Activated CD4-positive, alpha-beta memory T cell treated with anti-CD3 and anti-CD28 coated beads for 36 hours (primary cell): ENCODE measurements at regions not wholly inside any gene's neighbourhood (a gene's known extent, or its start where the extent isn't known, plus 50 kb on each side); places are given as distances from the start of the nearest gene placed in this dataset.

Experiments
- CTCF ChIA-PET: fragments of 350-600 bp; sonication (Branson Sonifier 250); formaldehyde crosslinking; loops from one replicate; lab custom pipeline; 2021; ENCODE audit warnings: antibody characterized with exemption, inconsistent platforms; lab: Charles Lee
- POLR2A ChIA-PET: fragments of 350-600 bp; sonication (Branson Sonifier 250); formaldehyde crosslinking; loops from one replicate; lab custom pipeline; 2021; ENCODE audit warnings: antibody characterized with exemption; lab: Charles Lee
- DNase-seq: peaks from one replicate; pipeline ENCODE4 v3.0.0-alpha.2; 2020
- H3K27ac Mint-ChIP-seq: one replicate; pipeline ENCODE4 v1.8.0; 2021; ENCODE audit warnings: mixed read lengths
- H3K27me3 Mint-ChIP-seq: one replicate; pipeline ENCODE4 v1.8.0; 2021; ENCODE audit warnings: mixed read lengths
- H3K36me3 Mint-ChIP-seq: one replicate; pipeline ENCODE4 v1.8.0; 2021; ENCODE audit warnings: mixed read lengths
- H3K4me1 Mint-ChIP-seq: one replicate; pipeline ENCODE4 v1.8.0; 2021; ENCODE audit warnings: low read depth, mixed read lengths
- H3K4me3 Mint-ChIP-seq: one replicate; pipeline ENCODE4 v1.8.0; 2021; ENCODE audit warnings: mild to moderate bottlenecking, mixed read lengths
- H3K9me3 Mint-ChIP-seq: one replicate; pipeline ENCODE4 v1.8.0; 2021; ENCODE audit warnings: mixed read lengths
- intact Hi-C: fragments of 100-400 bp; cut with micrococcal nuclease; formaldehyde crosslinking; loops from one replicate; pipeline ENCODE4 v1.15.1; 2023

GRCh38 chr5:111952555-111952954, 195.6 kb upstream of the NREP start:
- DNase-seq = no peak
- no peak overlapping the region for H3K4me3 Mint-ChIP-seq
- POLR2A ChIA-PET = no interaction called here
- H3K36me3 Mint-ChIP-seq = no peaks in the 10 kb centered on the region
- H3K27ac Mint-ChIP-seq = no peak overlapping the region
- H3K27me3 Mint-ChIP-seq = peaks cover 4% of the 10 kb centered on the region
- no peaks in the 10 kb centered on the region for H3K9me3 Mint-ChIP-seq
- H3K4me1 Mint-ChIP-seq = no peaks in the 10 kb centered on the region
- CTCF ChIA-PET = no interaction called here
- intact Hi-C loops = no loop called here

- H3K9me3 Mint-ChIP-seq = no peaks in the 10 kb centered on the region
- H3K27me3 Mint-ChIP-seq = peaks cover 3% of the 10 kb centered on the region
- H3K4me3 Mint-ChIP-seq = no peak overlapping the region
- intact Hi-C loops = no loop called here
- no peaks in the 10 kb centered on the region for H3K4me1 Mint-ChIP-seq
- ChIA-PET CTCF (no interaction called here), POLR2A (interaction anchor here (0.6 kb wide), 1 partner anchor 408 kb away, joined by 4 read pairs; no protein-coding TSS in a partner anchor)
- no peak overlapping the region for H3K27ac Mint-ChIP-seq
- DNase-seq = no peak
- no peaks in the 10 kb centered on the region for H3K36me3 Mint-ChIP-seq
Observed at GRCh38 chr5:111950660-111951059, 193.7 kb upstream of the NREP start.

GRCh38 chr5:111948092-111948841, 191.3 kb upstream of the NREP start:
- intact Hi-C loops = no loop called here
- POLR2A ChIA-PET = no interaction called here
- CTCF ChIA-PET = no interaction called here

GRCh38 chr5:111946556-111946955, 189.6 kb upstream of the NREP start:
- ChIA-PET POLR2A (no interaction called here), CTCF (no interaction called here)
- DNase-seq = no peak
- Mint-ChIP-seq H3K4me1 (no peaks in the 10 kb centered on the region), H3K27me3 (no peaks in the 10 kb centered on the region), H3K36me3 (no peaks in the 10 kb centered on the region), H3K9me3 (no peaks in the 10 kb centered on the region), H3K4me3 (no peak overlapping the region), H3K27ac (no peak overlapping the region)
- intact Hi-C loops = no loop called here

More at GRCh38 chr5:111948092-111948841, 191.3 kb upstream of the NREP start:
- Mint-ChIP-seq H3K27ac (no peak overlapping the region), H3K9me3 (no peaks in the 10 kb centered on the region), H3K4me3 (no peak overlapping the region), H3K36me3 (no peaks in the 10 kb centered on the region), H3K27me3 (peaks cover 3% of the 10 kb centered on the region), H3K4me1 (no peaks in the 10 kb centered on the region)
- DNase-seq = no peak

- POLR2A ChIA-PET = no interaction called here
- intact Hi-C loops = no loop called here
- H3K36me3 Mint-ChIP-seq = no peaks in the 10 kb centered on the region
Observed at GRCh38 chr5:111945535-111945934, 188.5 kb upstream of the NREP start.

GRCh38 chr5:111942661-111943401, 185.8 kb upstream of the NREP start:
- H3K4me3 Mint-ChIP-seq = no peak overlapping the region
- intact Hi-C loops = no loop called here
- no peaks in the 10 kb centered on the region for H3K9me3 Mint-ChIP-seq
- ChIA-PET POLR2A (no interaction called here), CTCF (no interaction called here)
- no peaks in the 10 kb centered on the region for H3K4me1 Mint-ChIP-seq
- no peaks in the 10 kb centered on the region for H3K27me3 Mint-ChIP-seq
- H3K36me3 Mint-ChIP-seq = no peaks in the 10 kb centered on the region
- DNase-seq = no peak
- no peak overlapping the region for H3K27ac Mint-ChIP-seq

More at GRCh38 chr5:111945535-111945934, 188.5 kb upstream of the NREP start:
- H3K27me3 Mint-ChIP-seq = no peaks in the 10 kb centered on the region
- CTCF ChIA-PET = no interaction called here
- H3K9me3 Mint-ChIP-seq = no peaks in the 10 kb centered on the region
- no peak for DNase-seq
- H3K27ac Mint-ChIP-seq = no peak overlapping the region
- no peak overlapping the region for H3K4me3 Mint-ChIP-seq
- no peaks in the 10 kb centered on the region for H3K4me1 Mint-ChIP-seq

GRCh38 chr5:111942201-111942600, 185.2 kb upstream of the NREP start:
- DNase-seq = no peak
- POLR2A ChIA-PET = no interaction called here
- H3K27me3 Mint-ChIP-seq = no peaks in the 10 kb centered on the region
- intact Hi-C loops = no loop called here
- H3K36me3 Mint-ChIP-seq = no peaks in the 10 kb centered on the region
- no peaks in the 10 kb centered on the region for H3K9me3 Mint-ChIP-seq
- CTCF ChIA-PET = no interaction called here
- no peak overlapping the region for H3K4me3 Mint-ChIP-seq
- H3K4me1 Mint-ChIP-seq = no peaks in the 10 kb centered on the region
- H3K27ac Mint-ChIP-seq = no peak overlapping the region

- ChIA-PET CTCF (no interaction called here), POLR2A (no interaction called here)
- H3K9me3 Mint-ChIP-seq = no peaks in the 10 kb centered on the region
- no peak for DNase-seq
- H3K4me1 Mint-ChIP-seq = no peaks in the 10 kb centered on the region
- H3K4me3 Mint-ChIP-seq = no peak overlapping the region
- no peak overlapping the region for H3K27ac Mint-ChIP-seq
- intact Hi-C loops = no loop called here
- no peaks in the 10 kb centered on the region for H3K27me3 Mint-ChIP-seq
- H3K36me3 Mint-ChIP-seq = no peaks in the 10 kb centered on the region
Observed at GRCh38 chr5:111937094-111937493, 180.1 kb upstream of the NREP start.

- H3K4me3 Mint-ChIP-seq = no peak overlapping the region
- H3K9me3 Mint-ChIP-seq = no peaks in the 10 kb centered on the region
- H3K27me3 Mint-ChIP-seq = no peaks in the 10 kb centered on the region
- ChIA-PET POLR2A (no interaction called here), CTCF (no interaction called here)
- no peak for DNase-seq
- intact Hi-C loops = no loop called here
- H3K4me1 Mint-ChIP-seq = no peaks in the 10 kb centered on the region
- H3K27ac Mint-ChIP-seq = no peak overlapping the region
- no peaks in the 10 kb centered on the region for H3K36me3 Mint-ChIP-seq
Observed at GRCh38 chr5:111935835-111936234, 178.8 kb upstream of the NREP start.

- Mint-ChIP-seq H3K27me3 (no peaks in the 10 kb centered on the region), H3K36me3 (no peaks in the 10 kb centered on the region), H3K4me1 (no peaks in the 10 kb centered on the region), H3K4me3 (no peak overlapping the region), H3K27ac (no peak overlapping the region), H3K9me3 (no peaks in the 10 kb centered on the region)
- DNase-seq = no peak
- POLR2A ChIA-PET = no interaction called here
- intact Hi-C loops = no loop called here
- CTCF ChIA-PET = no interaction called here
Observed at GRCh38 chr5:111935009-111935408, 178.0 kb upstream of the NREP start.

GRCh38 chr5:111934511-111934910, 177.5 kb upstream of the NREP start:
- ChIA-PET POLR2A (no interaction called here), CTCF (no interaction called here)
- H3K4me3 Mint-ChIP-seq = no peak overlapping the region
- intact Hi-C loops = no loop called here
- H3K27ac Mint-ChIP-seq = no peak overlapping the region
- no peaks in the 10 kb centered on the region for H3K36me3 Mint-ChIP-seq
- no peaks in the 10 kb centered on the region for H3K4me1 Mint-ChIP-seq
- no peaks in the 10 kb centered on the region for H3K27me3 Mint-ChIP-seq
- DNase-seq = no peak
- no peaks in the 10 kb centered on the region for H3K9me3 Mint-ChIP-seq

- ChIA-PET POLR2A (no interaction called here), CTCF (no interaction called here)
- DNase-seq = no peak
- intact Hi-C loops = no loop called here
- Mint-ChIP-seq H3K4me3 (no peak overlapping the region), H3K27me3 (no peaks in the 10 kb centered on the region), H3K36me3 (no peaks in the 10 kb centered on the region), H3K4me1 (no peaks in the 10 kb centered on the region), H3K27ac (no peak overlapping the region), H3K9me3 (no peaks in the 10 kb centered on the region)
Observed at GRCh38 chr5:111933086-111933485, 176.1 kb upstream of the NREP start.

GRCh38 chr5:111932628-111933027, 175.6 kb upstream of the NREP start:
- intact Hi-C loops = no loop called here
- Mint-ChIP-seq H3K4me1 (no peaks in the 10 kb centered on the region), H3K27ac (no peak overlapping the region), H3K9me3 (no peaks in the 10 kb centered on the region), H3K36me3 (no peaks in the 10 kb centered on the region), H3K27me3 (no peaks in the 10 kb centered on the region), H3K4me3 (no peak overlapping the region)
- CTCF ChIA-PET = no interaction called here
- POLR2A ChIA-PET = no interaction called here
- no peak for DNase-seq
